BE2C (cell line): ENCODE measurements at regions not wholly inside any gene's neighbourhood (a gene's known extent, or its start where the extent isn't known, plus 50 kb on each side); places are given as distances from the start of the nearest gene placed in this dataset.
A peak's percentile ranks its signal among the peaks of the same experiment; 100 is the strongest.

Experiments used
- DNase-seq: peaks from one replicate; pipeline ENCODE4 v3.0.0-alpha.2; 2020
- H3K27me3 ChIP-seq: fragments of 250-450 bp; sonication (Bioruptor Pico); 2 replicates; pipeline ENCODE4 v1.5.1; 2020; ENCODE audit warnings: mild to moderate bottlenecking
- H3K36me3 ChIP-seq: fragments of 250-450 bp; sonication (Bioruptor Pico); 2 replicates; pipeline ENCODE4 v1.5.1; 2020; ENCODE audit warnings: mild to moderate bottlenecking
- H3K4me1 ChIP-seq: fragments of 250-450 bp; sonication (Bioruptor Pico); 2 replicates; pipeline ENCODE4 v1.5.1; 2020
- H3K4me3 ChIP-seq: 2 replicates; pipeline ENCODE4 v1.5.1; 2011; ENCODE audit warnings: low read depth, low read length
- H3K9me3 ChIP-seq: fragments of 250-450 bp; sonication (Bioruptor Pico); 2 replicates; pipeline ENCODE4 v1.5.1; 2020
- CTCF ChIP-seq: IDR thresholded peaks from 2 replicates; pipeline ENCODE4 v1.5.1; 2012; ENCODE audit warnings: mild to moderate bottlenecking, low read depth, low read length

GRCh38 chr12:124517260-124518050, 50.0 kb downstream of the NCOR2 start:
- Histone ChIP-seq H3K27me3 (no peaks in the 10 kb centered on the region), H3K36me3 (peaks cover 8% of the 10 kb centered on the region), H3K4me3 (peak overlapping the region; percentile 73), H3K9me3 (no peaks in the 10 kb centered on the region), H3K4me1 (peaks cover 35% of the 10 kb centered on the region)
- no peak for TF ChIP-seq CTCF
- peak; percentile 94 for DNase-seq

GRCh38 chr12:124516850-124517249, 50.6 kb downstream of the NCOR2 start:
- TF ChIP-seq CTCF = no peak
- no peak for DNase-seq
- H3K36me3 ChIP-seq = peaks cover 11% of the 10 kb centered on the region
- H3K27me3 ChIP-seq = no peaks in the 10 kb centered on the region
- H3K4me3 ChIP-seq = peak overlapping the region; percentile 73
- no peaks in the 10 kb centered on the region for H3K9me3 ChIP-seq
- peaks cover 37% of the 10 kb centered on the region for H3K4me1 ChIP-seq

- no peak for TF ChIP-seq CTCF
- no peak for DNase-seq
- H3K4me1 ChIP-seq = peaks cover 33% of the 10 kb centered on the region
Measured at GRCh38 chr12:124515981-124516380, 51.4 kb downstream of the NCOR2 start.

GRCh38 chr12:124514996-124515932, 52.1 kb downstream of the NCOR2 start:
- no peak for DNase-seq
- H3K9me3 ChIP-seq = no peaks in the 10 kb centered on the region
- H3K36me3 ChIP-seq = peaks cover 11% of the 10 kb centered on the region
- no peak for TF ChIP-seq CTCF
- H3K27me3 ChIP-seq = no peaks in the 10 kb centered on the region
- no peak overlapping the region for H3K4me3 ChIP-seq
- H3K4me1 ChIP-seq = peaks cover 32% of the 10 kb centered on the region

More at GRCh38 chr12:124515981-124516380, 51.4 kb downstream of the NCOR2 start:
- H3K4me3 ChIP-seq = no peak overlapping the region
- no peaks in the 10 kb centered on the region for H3K9me3 ChIP-seq
- peaks cover 11% of the 10 kb centered on the region for H3K36me3 ChIP-seq
- H3K27me3 ChIP-seq = no peaks in the 10 kb centered on the region

- Histone ChIP-seq H3K9me3 (no peaks in the 10 kb centered on the region), H3K27me3 (no peaks in the 10 kb centered on the region), H3K36me3 (peaks cover 11% of the 10 kb centered on the region), H3K4me1 (peaks cover 32% of the 10 kb centered on the region), H3K4me3 (no peak overlapping the region)
- DNase-seq = no peak
- no peak for TF ChIP-seq CTCF
Measured at GRCh38 chr12:124514145-124514995, 53.0 kb downstream of the NCOR2 start.
